CD14-positive monocyte (primary cell): ENCODE measurements at regions not wholly inside any gene's neighbourhood (a gene's known extent, or its start where the extent isn't known, plus 50 kb on each side); places are given as distances from the start of the nearest gene placed in this dataset.

Experiments
- DNase-seq, 3 donors: peaks; one replicate each; pipeline ENCODE4 v3.0.0-alpha.2; 2011 to 2022
- H2AFZ ChIP-seq: 2 replicates; pipeline ENCODE4 v1.6.0; 2012; ENCODE audit warnings: mild to moderate bottlenecking, low read depth, low read length, inconsistent platforms; ENCODE audit not compliant: insufficient read depth, poor library complexity, severe bottlenecking
- H3K27ac ChIP-seq, 2 donors: 1 replicate in 1 of 2; 2 replicates in 1 of 2; pipeline ENCODE4 v1.5.1; 2012 to 2013; ENCODE audit warnings: low read length in 2 of 2, control low read depth in 1 of 2, inconsistent platforms in 1 of 2, low read depth in 1 of 2, mild to moderate bottlenecking in 1 of 2
- H3K27me3 ChIP-seq, 2 donors: one replicate each; pipeline versions ENCODE4 v1.6.0 to v1.6.1; 2011 to 2013; ENCODE audit warnings: low read length in 2 of 2; ENCODE audit not compliant: control insufficient read depth in 2 of 2, insufficient read depth in 2 of 2
- H3K36me3 ChIP-seq, 2 donors: replicated peaks in 1 of 2; 1 replicate in 1 of 2; 2 replicates in 1 of 2; pipeline versions ENCODE4 v1.5.1 to v1.6.1; 2012 to 2013; ENCODE audit warnings: low read length in 2 of 2, control low read depth in 1 of 2, inconsistent platforms in 1 of 2, mild to moderate bottlenecking in 1 of 2; ENCODE audit not compliant: insufficient read depth in 2 of 2, control insufficient read depth in 1 of 2
- H3K4me1 ChIP-seq, 2 donors: 1 replicate in 1 of 2; 2 replicates in 1 of 2; pipeline versions ENCODE4 v1.5.1 to v1.6.1; 2012 to 2013; ENCODE audit warnings: low read length in 2 of 2, control low read depth in 1 of 2, inconsistent platforms in 1 of 2, mild to moderate bottlenecking in 1 of 2, moderate library complexity in 1 of 2; ENCODE audit not compliant: insufficient read depth in 2 of 2, control insufficient read depth in 1 of 2
- H3K4me2 ChIP-seq: replicated peaks from 2 replicates; pipeline ENCODE3; 2012; ENCODE audit warnings: low read length, moderate library complexity, mild to moderate bottlenecking; ENCODE audit not compliant: poor library complexity, severe bottlenecking; ENCODE audit errors: extremely low read depth
- H3K4me3 ChIP-seq, 3 experiments: fragments of 200-600 bp in 1 of 3; sonication (generic) in 1 of 3; replicated peaks in 1 of 3; 1 replicate in 2 of 3; 2 replicates in 1 of 3; pipeline ENCODE4 v1.5.1; 2011 to 2013; ENCODE audit warnings: low read length in 3 of 3, mild to moderate bottlenecking in 3 of 3, control low read depth in 2 of 3, low read depth in 2 of 3, inconsistent platforms in 1 of 3, moderate library complexity in 1 of 3
- H3K79me2 ChIP-seq: 2 replicates; pipeline ENCODE4 v1.6.0; 2012; ENCODE audit warnings: mild to moderate bottlenecking, control low read depth, inconsistent platforms, low read length, moderate library complexity; ENCODE audit not compliant: insufficient read depth
- H3K9ac ChIP-seq: 2 replicates; pipeline ENCODE4 v1.6.0; 2017; ENCODE audit warnings: low read length, mild to moderate bottlenecking; ENCODE audit not compliant: insufficient read depth, poor library complexity, severe bottlenecking
- H3K9me3 ChIP-seq, 2 donors: replicated peaks in 1 of 2; 1 replicate in 1 of 2; 2 replicates in 1 of 2; pipeline versions ENCODE4 v1.5.1 to v1.6.1; 2012 to 2013; ENCODE audit warnings: low read length in 2 of 2, control low read depth in 1 of 2; ENCODE audit not compliant: control insufficient read depth in 1 of 2, insufficient read depth in 1 of 2
- H4K20me1 ChIP-seq: 2 replicates; pipeline ENCODE4 v1.6.0; 2012; ENCODE audit warnings: mild to moderate bottlenecking, low read length, control low read depth, moderate library complexity; ENCODE audit not compliant: insufficient read depth
- H3K27ac Mint-ChIP-seq, 7 donors: one replicate each; pipeline ENCODE4 v1.8.0; 2020; ENCODE audit warnings: mild to moderate bottlenecking in 7 of 7, mixed read lengths in 7 of 7, moderate library complexity in 6 of 7, inconsistent platforms in 2 of 7
- H3K27me3 Mint-ChIP-seq, 3 donors: one replicate each; pipeline ENCODE4 v1.8.0; 2021 to 2022; ENCODE audit warnings: low read depth in 3 of 3, mild to moderate bottlenecking in 3 of 3, mixed read lengths in 3 of 3, moderate library complexity in 3 of 3, inconsistent platforms in 1 of 3
- H3K36me3 Mint-ChIP-seq, 2 donors: one replicate each; pipeline ENCODE4 v1.8.0; 2020; ENCODE audit warnings: mixed read lengths in 2 of 2, inconsistent platforms in 1 of 2, mild to moderate bottlenecking in 1 of 2
- H3K4me1 Mint-ChIP-seq: one replicate; pipeline ENCODE4 v1.8.0; 2020; ENCODE audit warnings: mild to moderate bottlenecking, mixed read lengths
- H3K4me3 Mint-ChIP-seq, 2 donors: one replicate each; pipeline ENCODE4 v1.8.0; 2020; ENCODE audit warnings: mild to moderate bottlenecking in 2 of 2, mixed read lengths in 2 of 2, moderate library complexity in 1 of 2
- H3K9me3 Mint-ChIP-seq, 7 donors: one replicate each; pipeline ENCODE4 v1.8.0; 2020 to 2022; ENCODE audit warnings: mixed read lengths in 7 of 7, mild to moderate bottlenecking in 6 of 7, moderate library complexity in 6 of 7, inconsistent platforms in 2 of 7
- CTCF ChIP-seq: fragments of 200-600 bp; IDR thresholded peaks from one replicate; pipeline ENCODE4 v1.8.0; 2022; ENCODE audit warnings: antibody characterized with exemption, mild to moderate bottlenecking
- WGBS: methylation state at CpG from one replicate; pipeline ENCODE4 v1.1.5; 2013; ENCODE audit warnings: missing lambda C conversion rate; ENCODE audit not compliant: insufficient coverage; 5-methylcytosine and 5-hydroxymethylcytosine counted together
- intact Hi-C, 2 donors: fragments of 100-400 bp; cut with micrococcal nuclease; formaldehyde crosslinking; loops; one replicate each; pipeline versions ENCODE4 v1.15.0 to v1.15.1; 2023

GRCh38 chr13:50228527-50228926, 213.3 kb downstream of the KCNRG start:
- Mint-ChIP-seq H3K27ac (peak overlapping the region in 4 of 7 donors; percentile 22 to 93 (median 54)), H3K4me1 (peaks cover 61% of the 10 kb centered on the region), H3K4me3 (no peak overlapping the region), H3K36me3 (peaks cover 6 to 16% of the 10 kb centered on the region in 2 donors), H3K9me3 (peaks cover 8 to 14% (median 12%) of the 10 kb centered on the region in 7 donors), H3K27me3 (no peaks in the 10 kb centered on the region)
- H3K4me1 ChIP-seq: peaks cover 47 to 53% of the 10 kb centered on the region in 2 donors
- WGBS: 90% methylated on average over 4 of the region's 6 CpGs
- no peaks in the 10 kb centered on the region for H3K36me3 ChIP-seq
- H4K20me1 ChIP-seq: no peaks in the 10 kb centered on the region
- no peak overlapping the region for H3K9ac ChIP-seq
- no peak overlapping the region for H3K4me2 ChIP-seq
- H3K27ac ChIP-seq: no peak overlapping the region
- TF ChIP-seq CTCF: no peak
- peaks cover 0 to 8% of the 10 kb centered on the region in 2 donors for H3K9me3 ChIP-seq
- peak overlapping the region; percentile 22 for H2AFZ ChIP-seq
- H3K27me3 ChIP-seq: no peaks in the 10 kb centered on the region
- H3K79me2 ChIP-seq: no peaks in the 10 kb centered on the region
- no peak overlapping the region for H3K4me3 ChIP-seq
- intact Hi-C loops: loop anchor here (10.0 kb wide), 2 partner anchors 56 to 234 kb away; partner anchors contain the start of gene TRIM13 (in 1 of the 2)
- no peak for DNase-seq

GRCh38 chr13:50229960-50230661, 214.9 kb downstream of the KCNRG start:
- Histone ChIP-seq H3K36me3 (no peaks in the 10 kb centered on the region), H3K27ac (peak overlapping the region; percentile 31 to 85), H3K9me3 (peaks cover 0 to 8% of the 10 kb centered on the region in 2 donors), H3K4me2 (peak overlapping the region; percentile 65), H3K4me3 (peak overlapping the region in 1 of 3 experiments; percentile 59), H3K79me2 (no peaks in the 10 kb centered on the region), H3K27me3 (no peaks in the 10 kb centered on the region), H3K9ac (no peak overlapping the region), H3K4me1 (peaks cover 33 to 37% of the 10 kb centered on the region in 2 donors), H2AFZ (peak overlapping the region; percentile 59), H4K20me1 (no peaks in the 10 kb centered on the region)
- Mint-ChIP-seq H3K9me3 (peaks cover 9 to 20% (median 14%) of the 10 kb centered on the region in 7 donors), H3K4me3 (no peak overlapping the region), H3K4me1 (peaks cover 47% of the 10 kb centered on the region), H3K27ac (peak overlapping the region; percentile 84 to 97 (median 93)), H3K36me3 (peaks cover 6 to 12% of the 10 kb centered on the region in 2 donors), H3K27me3 (no peaks in the 10 kb centered on the region)
- intact Hi-C loops: loop anchor here (10.0 kb wide), 2 partner anchors 55 to 235 kb away; partner anchors contain the start of gene TRIM13 (in 1 of the 2)
- no peak for TF ChIP-seq CTCF
- peak; percentile 84 to 95 (median 94) for DNase-seq
- no CpG with 5 or more reads among the region's 2 CpGs for WGBS
